GM20000 (cell line): ENCODE measurements at regions not wholly inside any gene's neighbourhood (a gene's known extent, or its start where the extent isn't known, plus 50 kb on each side); places are given as distances from the start of the nearest gene placed in this dataset.

ENCODE experiments used
- DNase-seq: peaks from one replicate; pipeline ENCODE4 v3.0.0; 2012; ENCODE audit warnings: low spot score
- TF ChIP-seq, protein P1 (sequence below): IDR thresholded peaks from 2 replicates; pipeline ENCODE4 v1.5.1; 2012; ENCODE audit warnings: mild to moderate bottlenecking, control low read depth; ENCODE audit errors: extremely low read depth, missing control alignments

DNA sequence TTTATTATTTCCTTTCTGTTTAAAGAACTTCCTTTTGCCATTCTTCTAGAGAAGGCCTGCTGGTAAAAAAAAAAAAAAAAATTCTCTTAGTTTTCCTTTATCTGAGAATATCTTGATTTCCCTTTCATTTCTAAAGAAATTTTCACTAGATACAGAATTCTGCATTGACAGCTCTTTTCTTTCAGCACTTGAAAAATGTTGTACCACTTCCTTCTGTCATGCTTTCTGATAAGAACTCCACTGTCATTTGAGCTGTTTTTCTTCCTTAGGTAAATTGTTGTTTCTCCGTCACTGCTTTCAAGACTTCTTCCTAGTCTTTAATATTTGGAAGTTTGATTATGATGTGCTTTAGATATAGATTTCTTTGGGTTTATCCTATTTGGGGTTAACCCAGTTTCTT is 113.6 kb upstream of the BTG1 start:
- TF ChIP-seq, protein P1, sequence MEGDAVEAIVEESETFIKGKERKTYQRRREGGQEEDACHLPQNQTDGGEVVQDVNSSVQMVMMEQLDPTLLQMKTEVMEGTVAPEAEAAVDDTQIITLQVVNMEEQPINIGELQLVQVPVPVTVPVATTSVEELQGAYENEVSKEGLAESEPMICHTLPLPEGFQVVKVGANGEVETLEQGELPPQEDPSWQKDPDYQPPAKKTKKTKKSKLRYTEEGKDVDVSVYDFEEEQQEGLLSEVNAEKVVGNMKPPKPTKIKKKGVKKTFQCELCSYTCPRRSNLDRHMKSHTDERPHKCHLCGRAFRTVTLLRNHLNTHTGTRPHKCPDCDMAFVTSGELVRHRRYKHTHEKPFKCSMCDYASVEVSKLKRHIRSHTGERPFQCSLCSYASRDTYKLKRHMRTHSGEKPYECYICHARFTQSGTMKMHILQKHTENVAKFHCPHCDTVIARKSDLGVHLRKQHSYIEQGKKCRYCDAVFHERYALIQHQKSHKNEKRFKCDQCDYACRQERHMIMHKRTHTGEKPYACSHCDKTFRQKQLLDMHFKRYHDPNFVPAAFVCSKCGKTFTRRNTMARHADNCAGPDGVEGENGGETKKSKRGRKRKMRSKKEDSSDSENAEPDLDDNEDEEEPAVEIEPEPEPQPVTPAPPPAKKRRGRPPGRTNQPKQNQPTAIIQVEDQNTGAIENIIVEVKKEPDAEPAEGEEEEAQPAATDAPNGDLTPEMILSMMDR = no peak
- no peak for DNase-seq

DNA sequence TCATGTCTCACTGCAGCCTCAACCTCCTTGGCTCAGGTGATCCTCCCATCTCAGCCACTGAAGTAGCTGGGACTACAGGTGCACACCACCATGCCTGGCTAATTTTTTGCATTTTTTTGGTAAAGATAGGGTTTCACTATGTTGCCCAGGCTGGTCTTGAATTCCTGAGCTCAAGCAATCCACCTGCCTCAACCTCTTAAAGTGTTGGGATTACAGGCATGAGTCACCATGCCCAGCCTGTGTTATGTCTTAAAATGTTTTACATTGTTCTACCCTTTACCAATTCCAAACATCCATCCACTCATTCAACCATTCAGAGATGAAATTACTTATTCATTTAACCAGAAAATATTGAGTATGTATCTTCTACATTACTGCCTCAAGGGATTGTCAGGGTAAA is 111.6 kb upstream of the BTG1 start:
- no peak for DNase-seq
- TF ChIP-seq, protein P1 = no peak

DNA sequence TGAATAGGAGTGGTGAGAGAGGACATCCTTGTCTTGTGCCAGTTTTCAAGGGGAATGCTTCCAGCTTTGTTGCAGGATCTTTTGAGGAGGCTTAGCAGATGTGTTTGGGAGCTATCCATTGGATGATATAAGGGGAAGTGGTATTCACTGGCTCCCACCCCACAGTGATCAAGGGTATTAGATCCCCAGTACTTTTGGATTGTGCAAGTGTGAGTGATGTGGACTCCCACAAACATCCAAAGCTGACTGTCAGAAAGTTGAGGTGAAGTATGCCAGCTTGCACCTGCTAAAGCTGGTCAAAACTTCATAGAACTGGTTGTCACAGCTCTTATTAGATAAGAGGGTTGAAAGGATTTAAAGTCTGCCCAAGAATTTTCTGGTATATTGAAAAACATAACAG is 110.1 kb upstream of the BTG1 start:
- TF ChIP-seq, protein P1 = no peak
- no peak for DNase-seq

GRCh38 chr12:92253301-92253700 is 107.7 kb upstream of the BTG1 start:
- TF ChIP-seq, protein P1 = no peak

DNA sequence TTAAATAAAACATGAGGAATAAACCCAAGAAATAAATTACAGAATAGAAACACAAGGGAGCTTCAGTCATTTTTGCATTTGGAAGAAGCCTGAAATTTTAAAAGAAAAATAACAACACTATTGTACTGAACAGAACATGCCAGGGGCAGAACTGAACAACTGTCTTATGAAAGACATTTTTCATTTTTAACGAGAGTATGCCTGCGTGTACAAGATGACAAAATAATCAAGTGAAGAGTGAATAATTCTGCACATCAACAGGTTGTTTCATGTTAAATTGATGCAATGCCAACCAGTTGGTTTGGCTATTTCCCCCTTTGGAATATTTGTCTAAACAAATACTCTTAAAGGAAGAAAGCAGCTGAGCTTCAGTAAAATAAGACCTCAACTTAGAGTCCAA is 103.3 kb upstream of the BTG1 start:
- DNase-seq = no peak
- TF ChIP-seq, protein P1 = no peak

More at GRCh38 chr12:92253301-92253700, 107.7 kb upstream of the BTG1 start:
- no peak for DNase-seq

DNA sequence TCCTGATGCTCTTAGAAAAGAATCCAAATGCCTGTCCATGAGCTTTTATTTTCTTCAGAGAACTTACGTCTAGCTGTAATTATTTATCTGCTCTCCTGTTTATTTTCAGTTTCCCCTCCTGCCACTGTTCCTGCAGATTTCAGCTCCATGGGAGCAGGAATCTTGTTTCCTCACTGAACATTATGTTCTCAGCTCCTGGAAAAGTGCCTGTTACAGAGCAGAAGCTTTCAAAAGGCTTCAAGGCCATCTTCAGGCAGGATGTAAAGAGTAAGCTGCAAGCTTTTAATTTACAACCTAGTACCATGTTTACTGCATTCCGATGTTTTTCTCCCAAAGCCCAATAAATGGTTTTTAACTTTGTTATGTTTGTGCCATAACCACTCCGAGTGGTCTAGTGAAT is 98.4 kb upstream of the BTG1 start:
- no peak for DNase-seq
- TF ChIP-seq, protein P1 = no peak

DNA sequence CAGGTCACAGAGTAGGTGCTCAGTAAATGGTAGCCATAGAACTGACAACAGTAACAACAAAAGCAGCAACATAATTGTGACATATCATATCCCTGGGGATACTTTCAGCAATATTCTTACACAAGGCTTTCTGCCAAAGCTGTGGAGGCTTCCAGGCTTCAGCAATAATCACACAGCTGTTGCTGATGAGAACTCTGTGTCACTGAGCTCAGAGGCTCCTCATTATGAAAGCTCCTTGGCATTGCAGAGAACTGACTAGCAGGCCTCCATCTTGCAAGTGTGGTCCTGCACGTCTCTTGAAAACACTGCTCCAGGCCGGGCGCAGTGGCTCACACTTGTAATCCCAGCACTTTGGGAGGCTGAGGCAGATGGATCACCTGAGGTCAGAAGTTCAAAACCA is 97.3 kb upstream of the BTG1 start:
- TF ChIP-seq, protein P1 = no peak
- DNase-seq = no peak
